Neural cell (in vitro differentiated cells): ENCODE measurements at regions not wholly inside any gene's neighbourhood (a gene's known extent, or its start where the extent isn't known, plus 50 kb on each side); places are given as distances from the start of the nearest gene placed in this dataset.

ENCODE experiments used
- H2AFZ ChIP-seq: fragments of 200-600, 300-800 bp; sonication (generic), shearing (Covaris generic); 2 replicates; pipeline ENCODE4 v1.6.0; 2014; ENCODE audit warnings: low read depth, mild to moderate bottlenecking, antibody characterized with exemption, low read length, moderate library complexity
- H3F3A ChIP-seq: fragments of 200-600 bp; shearing (Covaris generic); 2 replicates; pipeline ENCODE4 v1.6.1; 2016; ENCODE audit warnings: mild to moderate bottlenecking, moderate library complexity, mixed read lengths, antibody characterized with exemption, low read length; ENCODE audit not compliant: insufficient read depth, poor library complexity, severe bottlenecking
- H3K27ac ChIP-seq: fragments of 200-600, 300-800 bp; sonication (generic), shearing (Covaris generic); 2 replicates; pipeline ENCODE4 v1.5.1; 2014; ENCODE audit warnings: mild to moderate bottlenecking, low read length, moderate library complexity
- H3K27me3 ChIP-seq: fragments of 300-800, 200-600 bp; sonication (generic), shearing (Covaris generic); 2 replicates; pipeline ENCODE4 v1.6.0; 2014; ENCODE audit warnings: mild to moderate bottlenecking, low read depth, low read length, moderate library complexity; ENCODE audit not compliant: insufficient read depth
- H3K36me3 ChIP-seq: fragments of 300-800, 200-600 bp; sonication (generic), shearing (Covaris generic); 2 replicates; pipeline ENCODE4 v1.5.1; 2014; ENCODE audit warnings: mild to moderate bottlenecking, antibody characterized with exemption, low read length, moderate library complexity; ENCODE audit not compliant: insufficient read depth
- H3K4me2 ChIP-seq: fragments of 300-800, 200-600 bp; sonication (generic), shearing (Covaris generic); 2 replicates; pipeline ENCODE4 v1.6.0; 2014; ENCODE audit warnings: mild to moderate bottlenecking, low read length
- H3K4me3 ChIP-seq: fragments of 300-800, 200-600 bp; sonication (generic), shearing (Covaris generic); 2 replicates; pipeline ENCODE4 v1.5.1; 2014; ENCODE audit warnings: mild to moderate bottlenecking, low read length, moderate library complexity
- H3K79me2 ChIP-seq: fragments of 200-600 bp; shearing (Covaris generic); replicated peaks from 2 replicates; pipeline ENCODE4 v1.6.0; 2014; ENCODE audit warnings: mild to moderate bottlenecking, low read length, moderate library complexity; ENCODE audit not compliant: insufficient read depth
- H3K9ac ChIP-seq: fragments of 300-800, 200-600 bp; sonication (generic), shearing (Covaris generic); 2 replicates; pipeline ENCODE4 v1.6.1; 2016; ENCODE audit warnings: mild to moderate bottlenecking, low read length, mixed read lengths
- H3K9me2 ChIP-seq: fragments of 200-600 bp; shearing (Covaris generic); 2 replicates; pipeline ENCODE4 v1.6.1; 2016; ENCODE audit warnings: mild to moderate bottlenecking, low read length, mixed read lengths; ENCODE audit not compliant: insufficient read depth
- H3K9me3 ChIP-seq: fragments of 200-600, 300-800 bp; sonication (generic), shearing (Covaris generic); 2 replicates; pipeline ENCODE4 v1.6.1; 2016; ENCODE audit warnings: mild to moderate bottlenecking, mixed run types, low read length, moderate library complexity, mixed read lengths
- H4K20me1 ChIP-seq: fragments of 200-600 bp; shearing (Covaris generic); 2 replicates; pipeline ENCODE4 v1.6.1; 2016; ENCODE audit warnings: mild to moderate bottlenecking, mixed run types; ENCODE audit not compliant: insufficient read depth
- EP300 ChIP-seq: fragments of 450-650 bp; conservative IDR thresholded peaks from 2 replicates; pipeline ENCODE4 v1.6.1; 2014; ENCODE audit warnings: antibody characterized with exemption, mild to moderate bottlenecking, moderate library complexity; ENCODE audit not compliant: poor library complexity, severe bottlenecking
- EZH2 ChIP-seq: fragments of 200-600, 300-800 bp; shearing (Covaris generic), sonication (generic); IDR thresholded peaks from 2 replicates; pipeline ENCODE4 v1.6.1; 2014; ENCODE audit warnings: antibody characterized with exemption, low read length, borderline replicate concordance, mild to moderate bottlenecking; ENCODE audit not compliant: insufficient read depth, poor library complexity, severe bottlenecking
- MXI1 ChIP-seq: fragments of 450-650 bp; conservative IDR thresholded peaks from 2 replicates; pipeline ENCODE4 v1.6.1; 2014; ENCODE audit warnings: antibody characterized with exemption, mild to moderate bottlenecking; ENCODE audit not compliant: poor library complexity, severe bottlenecking
- POLR2AphosphoS5 ChIP-seq: IDR thresholded peaks from 2 replicates; pipeline ENCODE4 v1.6.1; 2012
- RAD21 ChIP-seq: fragments of 450-650 bp; conservative IDR thresholded peaks from 2 replicates; pipeline ENCODE4 v1.6.1; 2014; ENCODE audit warnings: antibody characterized with exemption, mild to moderate bottlenecking, moderate library complexity
- SMC3 ChIP-seq: fragments of 450-650 bp; conservative IDR thresholded peaks from 2 replicates; pipeline ENCODE4 v1.6.1; 2014; ENCODE audit warnings: antibody characterized with exemption, mild to moderate bottlenecking, moderate library complexity; ENCODE audit not compliant: poor library complexity
- TAF1 ChIP-seq: IDR thresholded peaks from 2 replicates; pipeline ENCODE4 v1.6.1; 2012; ENCODE audit warnings: low read depth
- TF ChIP-seq, protein P1 (sequence below): IDR thresholded peaks from 2 replicates; pipeline ENCODE4 v1.6.1; 2012; ENCODE audit warnings: borderline replicate concordance
- TF ChIP-seq, protein P2 (sequence below): fragments of 450-650 bp; IDR thresholded peaks from 2 replicates; pipeline ENCODE4 v1.5.1; 2014; ENCODE audit warnings: antibody characterized with exemption, mild to moderate bottlenecking, moderate library complexity; ENCODE audit not compliant: poor library complexity, severe bottlenecking

DNA sequence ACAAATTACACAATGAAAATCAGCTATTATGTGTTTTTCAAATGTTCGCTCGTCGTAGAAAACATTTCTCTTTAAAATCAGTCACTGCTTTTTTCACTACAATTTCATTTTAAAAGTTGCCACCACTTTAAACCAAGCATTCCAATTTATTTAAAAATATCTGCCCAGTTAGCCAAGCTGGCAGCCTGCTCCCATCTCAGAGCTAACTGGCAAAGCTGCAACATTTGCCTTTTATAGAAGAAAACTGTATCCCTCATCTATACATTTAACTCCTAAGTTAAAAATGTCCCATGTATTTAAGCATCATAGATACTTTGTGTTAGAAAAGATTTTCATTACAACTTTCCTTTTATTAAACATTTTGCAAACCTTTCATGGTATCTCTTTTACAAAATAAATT lies 294.9 kb upstream of the ADAMTS16 start:
- H3K79me2 ChIP-seq: no peaks in the 10 kb centered on the region
- H3K36me3 ChIP-seq: no peaks in the 10 kb centered on the region
- no peak overlapping the region for H3K4me2 ChIP-seq

DNA sequence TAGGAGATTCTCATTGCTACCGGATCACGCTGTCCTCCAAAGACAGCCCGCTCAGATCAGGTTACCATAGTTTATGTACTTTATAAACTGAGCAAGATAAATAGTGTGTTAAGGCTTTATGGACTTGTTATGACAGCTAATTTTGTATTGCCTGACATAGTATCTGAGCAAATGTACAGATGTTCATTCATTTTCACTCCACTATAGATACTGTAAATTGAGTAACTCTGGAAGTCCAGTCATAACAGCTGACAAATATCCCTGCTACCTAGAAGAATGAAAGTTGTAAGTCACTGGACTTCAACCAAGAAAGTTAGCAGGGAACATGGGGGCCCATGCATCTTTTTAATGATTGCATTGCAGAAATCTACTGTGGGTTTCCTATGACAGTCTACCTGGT lies 292.4 kb upstream of the ADAMTS16 start:
- Histone ChIP-seq H3F3A (no peaks in the 10 kb centered on the region), H3K9ac (no peak overlapping the region), H3K27ac (no peak overlapping the region), H3K9me3 (no peaks in the 10 kb centered on the region), H2AFZ (no peak overlapping the region), H3K27me3 (no peaks in the 10 kb centered on the region), H3K4me3 (no peak overlapping the region), H3K79me2 (no peaks in the 10 kb centered on the region), H3K36me3 (no peaks in the 10 kb centered on the region), H3K9me2 (no peaks in the 10 kb centered on the region), H3K4me2 (no peak overlapping the region), H4K20me1 (no peaks in the 10 kb centered on the region)
- TF ChIP-seq RAD21: no peak
- no peak for TF ChIP-seq SMC3
- TF ChIP-seq, protein P1, sequence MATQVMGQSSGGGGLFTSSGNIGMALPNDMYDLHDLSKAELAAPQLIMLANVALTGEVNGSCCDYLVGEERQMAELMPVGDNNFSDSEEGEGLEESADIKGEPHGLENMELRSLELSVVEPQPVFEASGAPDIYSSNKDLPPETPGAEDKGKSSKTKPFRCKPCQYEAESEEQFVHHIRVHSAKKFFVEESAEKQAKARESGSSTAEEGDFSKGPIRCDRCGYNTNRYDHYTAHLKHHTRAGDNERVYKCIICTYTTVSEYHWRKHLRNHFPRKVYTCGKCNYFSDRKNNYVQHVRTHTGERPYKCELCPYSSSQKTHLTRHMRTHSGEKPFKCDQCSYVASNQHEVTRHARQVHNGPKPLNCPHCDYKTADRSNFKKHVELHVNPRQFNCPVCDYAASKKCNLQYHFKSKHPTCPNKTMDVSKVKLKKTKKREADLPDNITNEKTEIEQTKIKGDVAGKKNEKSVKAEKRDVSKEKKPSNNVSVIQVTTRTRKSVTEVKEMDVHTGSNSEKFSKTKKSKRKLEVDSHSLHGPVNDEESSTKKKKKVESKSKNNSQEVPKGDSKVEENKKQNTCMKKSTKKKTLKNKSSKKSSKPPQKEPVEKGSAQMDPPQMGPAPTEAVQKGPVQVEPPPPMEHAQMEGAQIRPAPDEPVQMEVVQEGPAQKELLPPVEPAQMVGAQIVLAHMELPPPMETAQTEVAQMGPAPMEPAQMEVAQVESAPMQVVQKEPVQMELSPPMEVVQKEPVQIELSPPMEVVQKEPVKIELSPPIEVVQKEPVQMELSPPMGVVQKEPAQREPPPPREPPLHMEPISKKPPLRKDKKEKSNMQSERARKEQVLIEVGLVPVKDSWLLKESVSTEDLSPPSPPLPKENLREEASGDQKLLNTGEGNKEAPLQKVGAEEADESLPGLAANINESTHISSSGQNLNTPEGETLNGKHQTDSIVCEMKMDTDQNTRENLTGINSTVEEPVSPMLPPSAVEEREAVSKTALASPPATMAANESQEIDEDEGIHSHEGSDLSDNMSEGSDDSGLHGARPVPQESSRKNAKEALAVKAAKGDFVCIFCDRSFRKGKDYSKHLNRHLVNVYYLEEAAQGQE: no peak
- TF ChIP-seq EZH2: no peak
- TF ChIP-seq EP300: no peak
- no peak for TF ChIP-seq MXI1
- no peak for TF ChIP-seq TAF1
- TF ChIP-seq POLR2AphosphoS5: no peak
- TF ChIP-seq, protein P2, sequence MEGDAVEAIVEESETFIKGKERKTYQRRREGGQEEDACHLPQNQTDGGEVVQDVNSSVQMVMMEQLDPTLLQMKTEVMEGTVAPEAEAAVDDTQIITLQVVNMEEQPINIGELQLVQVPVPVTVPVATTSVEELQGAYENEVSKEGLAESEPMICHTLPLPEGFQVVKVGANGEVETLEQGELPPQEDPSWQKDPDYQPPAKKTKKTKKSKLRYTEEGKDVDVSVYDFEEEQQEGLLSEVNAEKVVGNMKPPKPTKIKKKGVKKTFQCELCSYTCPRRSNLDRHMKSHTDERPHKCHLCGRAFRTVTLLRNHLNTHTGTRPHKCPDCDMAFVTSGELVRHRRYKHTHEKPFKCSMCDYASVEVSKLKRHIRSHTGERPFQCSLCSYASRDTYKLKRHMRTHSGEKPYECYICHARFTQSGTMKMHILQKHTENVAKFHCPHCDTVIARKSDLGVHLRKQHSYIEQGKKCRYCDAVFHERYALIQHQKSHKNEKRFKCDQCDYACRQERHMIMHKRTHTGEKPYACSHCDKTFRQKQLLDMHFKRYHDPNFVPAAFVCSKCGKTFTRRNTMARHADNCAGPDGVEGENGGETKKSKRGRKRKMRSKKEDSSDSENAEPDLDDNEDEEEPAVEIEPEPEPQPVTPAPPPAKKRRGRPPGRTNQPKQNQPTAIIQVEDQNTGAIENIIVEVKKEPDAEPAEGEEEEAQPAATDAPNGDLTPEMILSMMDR: no peak

More for the DNA sequence above, 294.9 kb upstream of the ADAMTS16 start:
- Histone ChIP-seq H3K9ac (no peak overlapping the region), H3K4me3 (no peak overlapping the region), H4K20me1 (no peaks in the 10 kb centered on the region), H3K27me3 (no peaks in the 10 kb centered on the region), H3K9me2 (no peaks in the 10 kb centered on the region), H2AFZ (no peak overlapping the region), H3K9me3 (no peaks in the 10 kb centered on the region), H3F3A (no peaks in the 10 kb centered on the region), H3K27ac (no peak overlapping the region)
- TF ChIP-seq EP300: no peak
- no peak for TF ChIP-seq TAF1
- TF ChIP-seq, protein P1: no peak
- no peak for TF ChIP-seq MXI1
- no peak for TF ChIP-seq RAD21
- TF ChIP-seq SMC3: no peak
- TF ChIP-seq POLR2AphosphoS5: no peak
- TF ChIP-seq, protein P2: no peak
- no peak for TF ChIP-seq EZH2
